GM19455 (cell line): ENCODE measurements at regions not wholly inside any gene's neighbourhood (a gene's known extent, or its start where the extent isn't known, plus 50 kb on each side); places are given as distances from the start of the nearest gene placed in this dataset.
"Not testable (repeated sequence)": the region's sequence is repeated elsewhere in the genome, so short reads cannot be mapped to it uniquely, and the experiment has no call there.

ENCODE experiments used
- ATAC-seq: cut with Tn5 transposase; IDR thresholded peaks from one replicate; pipeline ENCODE4 v1.9.1; 2021; ENCODE audit not compliant: unreplicated experiment

- no peak for ATAC-seq
These were observed 524.9 kb downstream of the SLITRK5 start for GRCh38 chr13:88196106-88196505.

DNA sequence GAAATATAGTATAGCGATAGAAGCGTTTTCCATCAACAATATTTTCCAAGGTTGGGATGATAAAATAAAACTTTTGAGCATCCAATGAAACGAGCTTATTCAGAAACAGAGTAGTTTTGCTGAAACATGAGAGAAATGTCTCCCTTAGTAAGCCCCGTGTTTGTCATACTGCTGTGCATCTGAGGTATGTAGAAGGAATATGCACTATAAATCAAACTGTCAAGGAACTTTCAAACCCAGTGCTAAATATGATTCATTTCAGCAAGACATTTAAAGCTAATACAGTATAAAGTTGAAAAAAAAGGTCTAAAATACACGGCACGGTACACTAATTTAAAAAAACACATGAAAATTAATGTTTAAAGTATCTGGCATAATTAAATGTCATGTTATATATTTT lies 546.2 kb downstream of the SLITRK5 start:
- no peak for ATAC-seq

DNA sequence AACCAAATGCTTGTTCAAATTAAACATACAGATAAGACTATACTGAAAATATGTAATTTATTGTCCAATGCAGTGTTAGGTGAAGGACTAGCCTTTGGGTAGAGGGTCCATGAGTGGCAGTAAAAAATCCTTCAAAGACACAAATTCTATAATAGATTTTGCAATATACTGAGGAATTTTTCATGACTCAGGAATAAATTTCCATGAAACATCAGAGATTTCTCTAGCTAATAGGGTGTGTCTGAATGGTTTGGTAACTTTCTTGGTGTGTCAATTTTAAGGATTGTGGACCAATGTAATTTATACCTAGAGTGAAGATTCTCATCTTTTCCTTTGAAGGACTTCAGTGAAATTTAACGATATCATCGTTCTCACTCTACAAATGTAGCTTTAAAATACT lies 546.7 kb downstream of the SLITRK5 start:
- no peak for ATAC-seq

DNA sequence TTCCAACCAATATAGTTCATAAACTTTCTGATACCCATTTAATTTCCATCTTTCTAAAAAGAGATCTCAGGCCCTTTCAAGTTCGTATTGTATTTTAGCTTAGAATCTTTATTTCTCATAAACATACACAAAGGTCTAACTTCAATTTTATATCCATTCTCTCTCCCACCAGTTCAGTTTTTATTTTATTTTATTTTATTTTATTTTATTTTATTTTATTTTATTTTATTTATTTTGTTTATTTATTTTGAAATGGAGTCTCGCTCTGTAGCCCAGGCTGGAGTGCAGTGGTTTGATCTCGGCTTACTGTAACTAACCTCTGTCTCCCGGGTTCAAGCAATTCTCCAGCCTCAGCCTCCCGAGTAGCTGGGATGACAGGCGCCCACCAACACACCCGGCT lies 552.8 kb downstream of the SLITRK5 start:
- no peak for ATAC-seq

DNA sequence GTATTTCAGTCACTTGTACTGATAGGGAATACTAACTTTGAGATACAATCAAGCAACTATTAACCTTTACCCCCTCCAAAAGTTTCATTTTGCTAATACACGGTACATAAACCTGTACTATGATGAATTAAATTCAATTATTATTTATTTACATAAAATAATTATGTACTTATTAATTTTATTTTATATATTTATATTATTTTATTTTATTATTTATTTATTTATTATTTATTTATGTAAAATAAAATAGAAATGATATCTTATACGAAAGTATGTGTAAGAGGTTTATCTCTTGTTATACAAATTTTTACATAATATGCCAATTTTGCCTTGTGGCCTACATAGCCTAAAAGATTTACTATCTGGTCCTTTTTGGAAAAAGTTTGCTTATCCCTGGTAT lies 564.3 kb downstream of the SLITRK5 start:
- ATAC-seq: no peak

DNA sequence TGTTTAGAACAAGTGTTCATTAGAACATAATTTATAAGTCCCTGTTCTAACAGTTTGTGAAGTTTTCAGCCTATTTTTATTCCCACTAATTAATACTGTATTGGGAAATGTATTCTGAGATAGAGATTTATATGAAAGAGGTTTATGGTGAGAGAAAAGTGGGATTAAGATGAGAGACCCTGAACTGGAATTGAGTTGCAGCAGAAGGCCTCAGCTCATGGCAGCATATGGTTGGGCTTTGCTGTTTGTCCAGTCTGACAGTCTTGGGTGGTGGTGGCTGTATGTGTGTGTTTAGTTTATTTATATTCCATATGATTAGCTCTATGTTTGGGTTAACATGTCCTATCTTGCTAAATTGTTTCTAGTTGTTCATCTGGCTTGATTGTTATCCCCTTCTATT lies 575.1 kb downstream of the SLITRK5 start:
- no peak for ATAC-seq

DNA sequence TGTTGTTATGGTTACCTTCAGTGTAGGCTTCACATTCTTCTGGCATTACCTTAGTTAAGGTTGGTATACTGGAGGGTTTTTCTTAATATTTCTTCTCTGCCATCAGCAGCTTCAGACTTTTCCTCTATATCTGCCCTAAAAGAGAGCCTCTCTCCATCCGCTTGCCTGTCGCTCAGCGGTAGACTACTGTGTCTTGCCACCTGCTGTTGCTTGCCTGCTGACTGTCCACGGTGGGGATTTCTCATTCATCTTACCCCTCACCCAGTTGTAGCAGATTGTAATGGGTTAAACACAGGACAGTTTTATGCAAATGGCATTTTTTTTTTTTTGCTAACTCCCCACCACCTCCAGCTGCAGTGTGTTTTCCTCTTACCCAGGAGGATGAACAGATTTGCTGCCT lies 577.2 kb downstream of the SLITRK5 start:
- ATAC-seq: no peak

- ATAC-seq: no peak
These were observed 586.5 kb downstream of the SLITRK5 start for GRCh38 chr13:88257706-88258105.

GRCh38 chr13:88263808-88264207 lies 592.6 kb downstream of the SLITRK5 start:
- ATAC-seq: no peak

DNA sequence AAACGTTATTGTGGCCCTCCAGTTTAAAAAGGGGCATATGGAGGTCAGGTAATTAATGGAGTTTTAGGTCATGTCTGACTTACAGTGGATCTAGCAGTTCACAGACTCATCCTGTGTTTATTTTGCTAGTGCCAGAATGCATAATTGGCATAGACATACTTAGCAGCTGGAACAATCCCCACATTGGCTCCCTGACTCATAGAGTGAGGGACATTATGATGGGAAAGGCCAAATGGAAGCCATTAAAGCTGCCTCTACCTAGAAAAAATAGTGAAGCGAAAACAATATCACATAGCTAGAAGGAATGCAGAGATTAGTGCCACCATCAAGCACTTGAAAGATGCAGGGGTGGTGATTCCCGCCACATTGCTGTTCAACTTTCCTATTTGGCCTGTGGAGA lies 610.7 kb downstream of the SLITRK5 start:
- no peak for ATAC-seq

DNA sequence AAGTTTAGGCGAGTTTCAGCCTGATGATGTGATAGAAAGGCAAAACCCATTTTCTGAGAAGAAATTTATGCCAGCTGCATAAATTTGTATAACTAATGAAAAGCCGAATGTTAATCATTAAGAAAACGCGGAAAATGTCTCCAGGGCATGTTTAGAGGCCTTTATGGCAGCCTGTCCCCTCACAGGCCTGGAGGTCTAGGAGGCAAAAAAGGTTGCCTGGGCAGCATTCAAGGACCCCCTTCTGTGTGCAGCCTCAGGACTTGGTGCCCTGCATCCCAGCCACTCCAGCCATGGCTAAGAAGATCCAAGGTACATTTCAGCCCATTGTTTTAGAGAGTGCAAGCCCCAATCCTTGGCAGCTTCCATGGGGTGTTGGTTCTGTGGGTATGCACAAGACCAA lies 614.2 kb downstream of the SLITRK5 start:
- no peak for ATAC-seq

GRCh38 chr13:88288326-88288725 lies 617.2 kb downstream of the SLITRK5 start:
- no peak for ATAC-seq

GRCh38 chr13:88291731-88292130 lies 620.6 kb downstream of the SLITRK5 start:
- ATAC-seq: not testable (repeated sequence)

- ATAC-seq: no peak
These were observed 623.2 kb downstream of the SLITRK5 start for GRCh38 chr13:88294368-88294767.

DNA sequence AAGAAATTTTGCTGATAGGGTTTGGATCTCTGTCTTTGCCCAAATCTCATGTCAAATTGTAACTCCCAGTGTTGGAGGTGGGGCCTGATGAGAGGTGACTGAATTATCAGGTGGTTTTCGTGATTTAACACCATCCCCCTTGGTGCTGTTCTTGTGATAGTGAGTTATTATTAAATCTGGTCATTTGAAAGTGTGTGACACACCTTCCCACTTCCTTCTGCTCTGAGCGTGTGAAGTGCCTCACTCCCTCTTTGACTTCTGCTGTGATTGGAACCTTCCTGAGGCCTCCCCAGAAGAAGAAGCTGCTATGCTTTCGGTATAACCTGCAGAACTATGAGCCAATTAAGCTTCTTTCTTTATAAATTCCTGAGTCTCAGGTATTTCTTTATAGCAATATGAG lies 632.0 kb downstream of the SLITRK5 start:
- ATAC-seq: no peak

GRCh38 chr13:88303605-88304004 lies 632.4 kb downstream of the SLITRK5 start:
- ATAC-seq: no peak

GRCh38 chr13:88314496-88314895 lies 643.3 kb downstream of the SLITRK5 start:
- ATAC-seq: no peak

DNA sequence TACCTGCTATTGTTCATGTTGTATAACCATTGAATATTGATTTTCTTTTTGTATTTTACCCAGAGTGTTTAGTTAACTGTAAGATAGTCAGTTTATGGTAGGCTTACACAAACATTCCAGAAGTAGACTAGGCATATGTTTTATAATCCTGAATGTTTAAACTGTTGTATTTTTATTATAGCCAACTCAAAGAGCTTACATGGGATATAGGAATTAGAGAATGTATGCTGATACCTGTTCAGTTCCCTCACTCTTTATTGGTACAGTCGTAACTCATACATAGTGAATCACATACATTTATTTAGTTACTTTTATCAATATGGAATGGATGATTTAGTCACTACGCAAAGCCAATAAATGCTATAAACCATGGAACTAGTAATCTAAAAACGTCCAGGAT lies 657.9 kb downstream of the SLITRK5 start:
- ATAC-seq: no peak

- ATAC-seq: no peak
These were observed 668.1 kb downstream of the SLITRK5 start for GRCh38 chr13:88339271-88339741.

DNA sequence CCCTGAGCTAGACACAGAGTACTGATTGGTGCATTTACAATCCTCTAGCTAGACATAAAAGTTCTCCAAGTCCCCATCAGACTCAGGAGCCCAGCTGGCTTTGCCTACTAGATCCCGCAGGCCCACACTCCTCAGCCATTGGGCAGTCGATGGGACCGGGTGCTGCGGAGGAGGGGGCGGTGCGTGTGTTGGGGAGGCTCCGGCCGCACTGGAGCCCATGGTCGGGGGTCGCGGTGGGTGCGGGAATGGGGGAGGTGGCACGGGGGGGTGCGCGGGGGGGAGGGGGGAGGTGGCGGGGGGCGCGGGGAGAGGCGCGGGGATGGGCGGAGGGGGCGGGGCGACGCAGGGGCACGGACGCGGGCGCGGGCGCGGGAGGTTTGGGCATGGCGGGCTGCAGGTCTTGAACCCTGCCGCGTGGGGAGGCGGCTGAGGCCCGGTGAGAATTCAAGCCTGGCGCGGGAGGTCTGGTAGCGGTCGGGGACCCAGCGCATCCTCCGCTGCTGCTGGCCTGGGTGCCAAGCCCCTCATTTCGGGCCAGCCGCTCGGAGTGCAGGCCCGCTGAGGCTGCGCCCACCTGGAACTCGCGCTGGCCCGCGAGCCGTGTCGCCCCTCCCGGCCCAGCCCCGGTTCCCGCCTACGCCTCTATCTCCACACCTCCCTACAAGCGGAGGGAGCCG lies 674.1 kb downstream of the SLITRK5 start:
- ATAC-seq: no peak

GRCh38 chr13:88360761-88361160 lies 689.6 kb downstream of the SLITRK5 start:
- no peak for ATAC-seq

DNA sequence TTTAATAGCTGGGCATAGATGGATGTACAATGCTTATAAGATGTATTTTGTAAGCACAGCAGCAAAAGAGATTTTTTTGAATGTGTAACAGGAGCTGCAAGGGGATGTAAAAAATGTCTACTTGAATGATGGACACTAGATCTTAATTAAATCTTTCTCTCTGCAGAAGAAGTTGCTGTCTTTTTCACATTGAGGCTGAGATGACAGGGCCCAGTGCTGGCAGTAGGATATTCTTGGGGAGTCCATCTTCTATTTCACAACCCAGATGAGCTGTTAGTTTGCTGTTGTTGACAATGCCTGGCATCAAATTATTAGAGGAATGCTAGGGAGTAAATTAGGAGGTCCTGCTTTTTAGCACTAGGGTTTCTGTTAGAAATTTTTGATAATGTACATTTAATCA lies 698.7 kb downstream of the SLITRK5 start:
- ATAC-seq: no peak

DNA sequence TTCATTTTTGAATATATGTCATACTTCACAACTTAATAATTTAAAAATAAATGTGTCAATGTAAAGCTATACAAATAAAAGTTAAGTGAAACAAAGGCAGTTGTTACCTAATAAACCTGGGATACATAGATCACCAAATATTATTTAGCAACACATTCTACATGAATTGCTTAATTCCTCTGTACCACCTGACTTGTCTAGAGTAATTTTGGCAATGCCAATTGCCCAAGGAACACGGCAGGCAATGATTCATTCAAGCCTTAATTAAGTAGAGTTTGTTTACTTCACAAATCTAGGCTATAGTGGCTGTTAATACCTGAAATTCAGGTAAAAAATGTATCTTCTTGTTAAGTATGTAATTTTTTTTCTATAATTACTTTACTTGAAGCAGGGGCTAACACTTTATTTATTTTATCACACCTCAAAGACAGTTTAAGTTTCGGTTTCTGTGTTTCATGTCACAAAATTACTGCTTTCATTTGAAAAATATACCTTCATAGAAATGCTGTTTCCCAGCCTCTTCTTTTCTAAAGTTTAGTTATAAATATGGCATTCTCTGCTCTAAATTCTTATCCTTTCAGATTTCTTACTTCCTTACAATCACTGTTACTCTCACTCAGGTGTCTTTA lies 705.7 kb downstream of the SLITRK5 start:
- no peak for ATAC-seq
